ENCODE measurements at regions not wholly inside any gene's neighbourhood (a gene's known extent, or its start where the extent isn't known, plus 50 kb on each side); places are given as distances from the start of the nearest gene placed in this dataset.

DNA sequence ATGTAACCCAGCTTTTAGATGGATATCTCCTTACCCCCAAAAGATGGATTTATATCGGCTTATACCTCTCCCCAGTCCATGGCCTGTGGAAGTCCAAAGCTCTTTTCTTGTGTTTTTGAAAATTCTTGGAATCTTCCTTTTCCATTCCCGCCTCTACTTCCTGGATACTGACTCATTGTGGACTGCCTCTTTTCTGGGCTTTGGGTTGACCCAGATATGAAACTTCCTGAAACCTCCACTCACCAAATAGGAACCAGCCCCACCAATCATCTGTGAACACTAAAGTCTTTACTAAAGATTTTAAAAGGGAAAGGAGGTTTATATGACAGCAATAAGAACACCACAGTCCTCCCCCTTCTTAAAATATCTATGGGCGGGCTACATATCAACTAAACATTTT is 163.4 kb upstream of the SYN3 start:
- TF ChIP-seq, protein P1, sequence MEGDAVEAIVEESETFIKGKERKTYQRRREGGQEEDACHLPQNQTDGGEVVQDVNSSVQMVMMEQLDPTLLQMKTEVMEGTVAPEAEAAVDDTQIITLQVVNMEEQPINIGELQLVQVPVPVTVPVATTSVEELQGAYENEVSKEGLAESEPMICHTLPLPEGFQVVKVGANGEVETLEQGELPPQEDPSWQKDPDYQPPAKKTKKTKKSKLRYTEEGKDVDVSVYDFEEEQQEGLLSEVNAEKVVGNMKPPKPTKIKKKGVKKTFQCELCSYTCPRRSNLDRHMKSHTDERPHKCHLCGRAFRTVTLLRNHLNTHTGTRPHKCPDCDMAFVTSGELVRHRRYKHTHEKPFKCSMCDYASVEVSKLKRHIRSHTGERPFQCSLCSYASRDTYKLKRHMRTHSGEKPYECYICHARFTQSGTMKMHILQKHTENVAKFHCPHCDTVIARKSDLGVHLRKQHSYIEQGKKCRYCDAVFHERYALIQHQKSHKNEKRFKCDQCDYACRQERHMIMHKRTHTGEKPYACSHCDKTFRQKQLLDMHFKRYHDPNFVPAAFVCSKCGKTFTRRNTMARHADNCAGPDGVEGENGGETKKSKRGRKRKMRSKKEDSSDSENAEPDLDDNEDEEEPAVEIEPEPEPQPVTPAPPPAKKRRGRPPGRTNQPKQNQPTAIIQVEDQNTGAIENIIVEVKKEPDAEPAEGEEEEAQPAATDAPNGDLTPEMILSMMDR (conservative IDR thresholded peaks at IDR 0.05 in 1 of 2, IDR thresholded peaks at IDR 0.05 in 1 of 2; ENCODE audit: low read depth in 1 of 2, low read length in 2 of 2), result no peak
- TF ChIP-seq EZH2 (IDR thresholded peaks at IDR 0.05; ENCODE audit: low read length, missing control alignments), result no peak
- Histone ChIP-seq H3K9ac (ENCODE audit: insufficient read depth, low read length) (no peak overlapping the region), H4K20me1 (ENCODE audit: control insufficient read depth, extremely low read depth, insufficient read depth, low read length) (no peaks in the 10 kb centered on the region), H3K4me1 (ENCODE audit: control insufficient read depth, extremely low read depth, insufficient read depth, low read length) (no peaks in the 10 kb centered on the region), H3K79me2 (ENCODE audit: control insufficient read depth, insufficient read depth, low read length) (no peaks in the 10 kb centered on the region), H3K27me3 (ENCODE audit: control insufficient read depth, insufficient read depth, low read length) (no peaks in the 10 kb centered on the region), H3K4me2 (ENCODE audit: extremely low read depth, insufficient read depth, low read length) (no peak overlapping the region), H2AFZ (ENCODE audit: low read length) (no peak overlapping the region), H3K9me3 (ENCODE audit: control insufficient read depth, insufficient read depth, low read depth, low read length) (no peaks in the 10 kb centered on the region), H3K27ac (ENCODE audit: insufficient read depth, low read length) (no peak overlapping the region), H3K36me3 (ENCODE audit: control insufficient read depth, insufficient read depth, low read length) (no peaks in the 10 kb centered on the region), H3K4me3 (replicated peaks in 1 of 4; ENCODE audit: control extremely low read depth in 1 of 4, insufficient read depth in 1 of 4, low read depth in 3 of 4, low read length in 4 of 4) (no peak overlapping the region)
- DNase-seq (ENCODE audit: low read depth in 2 of 2), result no peak

DNA sequence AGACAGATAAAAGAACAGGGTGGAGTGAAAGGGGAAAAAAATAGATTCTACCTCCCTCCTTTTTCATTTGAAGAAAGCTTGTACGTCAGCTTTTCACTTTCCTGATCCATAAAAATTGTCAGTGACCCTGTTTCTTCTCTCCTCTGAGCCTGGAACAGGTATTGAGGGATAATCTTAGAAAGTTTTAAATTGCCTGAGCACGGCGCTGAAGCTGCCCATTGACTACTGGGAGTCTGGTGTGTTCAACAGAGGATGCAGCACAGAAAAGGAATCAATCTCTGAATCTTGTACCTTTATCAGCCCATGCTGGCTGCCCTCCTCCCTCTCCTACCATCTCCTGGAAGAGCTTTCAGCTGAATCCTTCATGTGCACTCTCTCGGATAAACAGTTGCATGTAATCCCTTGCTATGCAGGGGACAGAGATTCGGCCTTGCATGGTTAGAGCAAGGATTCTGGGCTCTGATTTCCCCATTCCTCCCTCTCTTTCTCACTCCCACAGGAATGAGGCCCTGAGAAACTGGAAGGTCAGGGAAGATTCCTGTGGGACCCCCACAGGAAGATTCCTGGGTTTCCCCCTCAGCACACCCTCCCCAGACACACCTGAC is 162.4 kb upstream of the SYN3 start:
- Histone ChIP-seq H4K20me1 (ENCODE audit: control insufficient read depth, extremely low read depth, insufficient read depth, low read length) (no peaks in the 10 kb centered on the region), H3K36me3 (ENCODE audit: control insufficient read depth, insufficient read depth, low read length) (no peaks in the 10 kb centered on the region), H3K9ac (ENCODE audit: insufficient read depth, low read length) (no peak overlapping the region), H2AFZ (ENCODE audit: low read length) (no peak overlapping the region), H3K4me1 (ENCODE audit: control insufficient read depth, extremely low read depth, insufficient read depth, low read length) (no peaks in the 10 kb centered on the region), H3K27ac (ENCODE audit: insufficient read depth, low read length) (no peak overlapping the region), H3K4me2 (ENCODE audit: extremely low read depth, insufficient read depth, low read length) (no peak overlapping the region), H3K4me3 (replicated peaks in 1 of 4; ENCODE audit: control extremely low read depth in 1 of 4, insufficient read depth in 1 of 4, low read depth in 3 of 4, low read length in 4 of 4) (no peak overlapping the region), H3K27me3 (ENCODE audit: control insufficient read depth, insufficient read depth, low read length) (no peaks in the 10 kb centered on the region), H3K79me2 (ENCODE audit: control insufficient read depth, insufficient read depth, low read length) (no peaks in the 10 kb centered on the region), H3K9me3 (ENCODE audit: control insufficient read depth, insufficient read depth, low read depth, low read length) (no peaks in the 10 kb centered on the region)
- no peak for DNase-seq (ENCODE audit: low read depth in 2 of 2)
- TF ChIP-seq, protein P1 (conservative IDR thresholded peaks at IDR 0.05 in 1 of 2, IDR thresholded peaks at IDR 0.05 in 1 of 2; ENCODE audit: low read depth in 1 of 2, low read length in 2 of 2), result no peak
- no peak for TF ChIP-seq EZH2 (IDR thresholded peaks at IDR 0.05; ENCODE audit: low read length, missing control alignments)

DNA sequence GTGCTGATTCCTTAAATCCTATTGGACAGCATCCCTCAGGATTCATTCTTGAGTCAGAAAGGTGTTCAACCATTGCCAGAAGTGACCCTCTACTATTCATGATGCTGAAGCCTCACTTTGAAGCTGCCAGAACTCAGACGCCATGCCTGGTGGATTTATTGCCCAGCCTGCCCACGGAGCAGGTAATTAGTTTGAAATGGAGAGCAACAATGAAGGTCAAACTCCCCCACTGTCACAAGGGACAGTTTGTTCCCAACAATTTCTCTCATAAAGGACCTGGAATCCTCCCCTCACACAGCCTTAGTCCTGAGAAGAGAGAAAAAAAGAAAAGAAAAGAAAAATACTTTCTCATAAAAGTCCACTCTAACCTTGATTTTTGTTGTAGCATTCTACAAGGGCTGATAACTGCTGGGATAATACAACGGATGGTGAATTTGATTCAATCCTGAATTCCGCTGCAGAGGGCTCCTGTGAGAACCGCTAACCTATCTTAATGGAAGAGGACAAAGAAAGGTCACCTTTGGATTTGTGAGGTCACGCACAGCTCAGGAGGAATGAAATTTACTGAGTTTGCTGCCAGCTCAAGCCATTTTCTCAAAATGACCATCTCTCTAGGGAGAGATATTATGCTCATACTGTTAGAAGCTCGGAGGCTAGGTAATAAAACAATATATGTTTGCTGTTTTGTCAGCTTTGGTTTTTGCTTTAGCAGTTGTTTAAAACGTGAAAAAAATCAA is 161.6 kb upstream of the SYN3 start:
- DNase-seq (ENCODE audit: low read depth in 2 of 2), result no peak
- H3K79me2 ChIP-seq (ENCODE audit: control insufficient read depth, insufficient read depth, low read length), result no peaks in the 10 kb centered on the region
- no peaks in the 10 kb centered on the region for H3K36me3 ChIP-seq (ENCODE audit: control insufficient read depth, insufficient read depth, low read length)
- no peak overlapping the region for H3K4me2 ChIP-seq (ENCODE audit: extremely low read depth, insufficient read depth, low read length)
- no peaks in the 10 kb centered on the region for H3K9me3 ChIP-seq (ENCODE audit: control insufficient read depth, insufficient read depth, low read depth, low read length)
- no peak overlapping the region for H2AFZ ChIP-seq (ENCODE audit: low read length)
- TF ChIP-seq, protein P1 (conservative IDR thresholded peaks at IDR 0.05 in 1 of 2, IDR thresholded peaks at IDR 0.05 in 1 of 2; ENCODE audit: low read depth in 1 of 2, low read length in 2 of 2), result no peak
- TF ChIP-seq EZH2 (IDR thresholded peaks at IDR 0.05; ENCODE audit: low read length, missing control alignments), result no peak
- no peak overlapping the region for H3K4me3 ChIP-seq (replicated peaks in 1 of 4; ENCODE audit: control extremely low read depth in 1 of 4, insufficient read depth in 1 of 4, low read depth in 3 of 4, low read length in 4 of 4)
- H4K20me1 ChIP-seq (ENCODE audit: control insufficient read depth, extremely low read depth, insufficient read depth, low read length), result no peaks in the 10 kb centered on the region
- H3K4me1 ChIP-seq (ENCODE audit: control insufficient read depth, extremely low read depth, insufficient read depth, low read length), result no peaks in the 10 kb centered on the region
- H3K27me3 ChIP-seq (ENCODE audit: control insufficient read depth, insufficient read depth, low read length), result no peaks in the 10 kb centered on the region
- H3K27ac ChIP-seq (ENCODE audit: insufficient read depth, low read length), result no peak overlapping the region
- no peak overlapping the region for H3K9ac ChIP-seq (ENCODE audit: insufficient read depth, low read length)
